GM12874 (cell line): ENCODE measurements at regions not wholly inside any gene's neighbourhood (a gene's known extent, or its start where the extent isn't known, plus 50 kb on each side); places are given as distances from the start of the nearest gene placed in this dataset.

Source experiments
- TF ChIP-seq, protein P1 (sequence below): IDR thresholded peaks from 2 replicates; pipeline ENCODE4 v1.5.1; 2011; ENCODE audit warnings: low read depth, mild to moderate bottlenecking, control low read depth, low read length, moderate library complexity; ENCODE audit not compliant: insufficient read depth

DNA sequence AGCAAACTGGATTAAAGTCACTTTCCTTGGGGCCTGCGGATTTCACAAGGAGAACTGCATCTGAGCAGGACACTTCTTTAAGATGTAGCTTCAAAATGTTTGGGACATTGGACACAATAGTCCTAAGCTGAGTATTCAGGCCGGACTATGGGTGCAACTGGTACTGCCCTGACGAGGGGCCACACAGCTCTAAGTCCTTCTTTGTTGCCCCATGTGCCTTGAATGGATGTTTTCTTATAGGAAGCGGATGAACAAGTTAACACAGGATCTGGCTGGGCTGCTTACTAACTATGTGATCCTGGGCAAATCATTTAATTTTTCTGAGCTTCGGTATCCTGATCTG, 147.8 kb upstream of the KLF14 start:
- TF ChIP-seq, protein P1, sequence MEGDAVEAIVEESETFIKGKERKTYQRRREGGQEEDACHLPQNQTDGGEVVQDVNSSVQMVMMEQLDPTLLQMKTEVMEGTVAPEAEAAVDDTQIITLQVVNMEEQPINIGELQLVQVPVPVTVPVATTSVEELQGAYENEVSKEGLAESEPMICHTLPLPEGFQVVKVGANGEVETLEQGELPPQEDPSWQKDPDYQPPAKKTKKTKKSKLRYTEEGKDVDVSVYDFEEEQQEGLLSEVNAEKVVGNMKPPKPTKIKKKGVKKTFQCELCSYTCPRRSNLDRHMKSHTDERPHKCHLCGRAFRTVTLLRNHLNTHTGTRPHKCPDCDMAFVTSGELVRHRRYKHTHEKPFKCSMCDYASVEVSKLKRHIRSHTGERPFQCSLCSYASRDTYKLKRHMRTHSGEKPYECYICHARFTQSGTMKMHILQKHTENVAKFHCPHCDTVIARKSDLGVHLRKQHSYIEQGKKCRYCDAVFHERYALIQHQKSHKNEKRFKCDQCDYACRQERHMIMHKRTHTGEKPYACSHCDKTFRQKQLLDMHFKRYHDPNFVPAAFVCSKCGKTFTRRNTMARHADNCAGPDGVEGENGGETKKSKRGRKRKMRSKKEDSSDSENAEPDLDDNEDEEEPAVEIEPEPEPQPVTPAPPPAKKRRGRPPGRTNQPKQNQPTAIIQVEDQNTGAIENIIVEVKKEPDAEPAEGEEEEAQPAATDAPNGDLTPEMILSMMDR = no peak

DNA sequence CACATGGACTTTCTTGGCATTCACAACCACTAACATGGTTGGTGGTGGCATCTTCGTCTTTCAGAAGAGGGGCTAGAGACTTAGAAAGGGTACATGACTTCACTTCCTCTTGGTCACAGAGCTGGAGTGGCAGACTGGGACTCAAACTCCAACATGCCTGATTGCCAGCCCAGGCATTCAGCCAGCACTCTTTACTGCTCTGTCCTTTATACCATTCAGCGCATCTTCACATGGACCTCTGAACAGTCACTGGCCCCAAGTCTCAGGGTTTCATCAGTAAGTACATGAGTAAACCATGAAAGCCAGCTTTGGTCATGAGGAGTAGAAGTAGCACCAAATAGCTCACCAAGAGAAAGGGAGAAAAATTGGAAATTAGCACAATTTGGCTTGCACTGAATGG, 148.4 kb upstream of the KLF14 start:
- TF ChIP-seq, protein P1 = no peak

DNA sequence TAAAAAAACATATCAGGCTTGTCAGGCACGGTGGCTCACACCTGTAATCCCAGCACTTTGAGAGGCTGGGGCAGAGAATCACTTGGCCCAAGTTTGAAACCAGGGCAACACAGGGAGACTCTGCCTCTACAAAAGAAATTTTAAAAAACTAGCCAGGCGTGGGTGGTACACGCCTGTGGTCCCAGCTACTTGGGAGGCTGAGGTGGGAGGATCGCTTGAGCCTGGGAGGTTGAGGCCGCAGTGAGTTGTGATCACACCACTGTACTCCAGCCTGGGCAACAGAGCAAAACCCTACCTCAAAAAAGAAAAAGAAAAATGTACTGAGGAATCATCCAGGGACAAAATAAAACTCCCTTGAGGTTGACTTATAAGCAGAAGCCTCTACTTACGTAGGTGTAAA, 149.9 kb upstream of the KLF14 start:
- TF ChIP-seq, protein P1 = no peak

DNA sequence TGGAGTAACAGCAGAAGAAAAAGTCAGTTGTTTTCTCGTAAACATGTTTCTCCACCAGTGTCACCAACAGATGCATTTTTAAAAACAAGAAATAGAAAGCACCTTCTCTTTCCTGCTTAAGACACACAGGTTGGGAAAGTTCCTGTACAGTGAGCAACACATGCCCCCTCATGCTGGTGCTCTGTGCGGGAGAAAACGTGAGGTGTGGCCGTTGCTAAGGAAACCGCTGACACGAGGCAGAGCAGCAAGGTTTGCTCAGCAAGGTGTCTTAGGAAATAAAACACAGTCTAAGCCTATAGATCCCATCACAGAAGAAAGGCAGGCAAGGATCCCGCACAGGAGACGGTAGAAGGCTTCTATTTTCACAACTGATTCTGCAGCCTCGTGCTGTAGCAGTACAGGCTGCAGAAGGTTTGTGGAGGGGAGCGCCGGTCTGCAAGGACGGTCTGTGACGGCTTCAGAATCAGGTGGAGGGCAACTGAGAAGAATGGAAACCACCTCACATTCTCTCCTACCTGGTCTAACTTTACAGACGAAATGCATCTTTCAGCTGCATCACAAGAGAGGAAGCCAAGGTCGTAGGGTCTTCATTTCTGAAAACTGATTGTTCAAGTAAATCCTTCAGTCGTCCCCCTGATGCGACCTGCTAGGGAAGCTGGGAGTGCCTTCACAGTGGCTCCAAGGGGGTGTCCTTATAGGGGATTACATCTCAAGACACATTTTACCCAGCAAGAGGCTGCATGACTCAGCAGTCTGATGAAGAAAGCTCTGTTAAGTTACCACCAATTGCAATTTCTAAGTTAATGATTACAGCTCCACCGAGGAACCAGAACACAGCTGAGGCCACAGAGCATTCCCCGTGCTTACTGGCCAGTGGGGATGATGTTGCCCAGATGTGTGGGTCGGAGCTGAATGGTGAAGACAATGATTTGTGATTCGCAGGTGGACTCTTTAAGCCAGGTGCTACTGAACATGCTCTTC, 150.7 kb upstream of the KLF14 start:
- TF ChIP-seq, protein P1 = no peak

DNA sequence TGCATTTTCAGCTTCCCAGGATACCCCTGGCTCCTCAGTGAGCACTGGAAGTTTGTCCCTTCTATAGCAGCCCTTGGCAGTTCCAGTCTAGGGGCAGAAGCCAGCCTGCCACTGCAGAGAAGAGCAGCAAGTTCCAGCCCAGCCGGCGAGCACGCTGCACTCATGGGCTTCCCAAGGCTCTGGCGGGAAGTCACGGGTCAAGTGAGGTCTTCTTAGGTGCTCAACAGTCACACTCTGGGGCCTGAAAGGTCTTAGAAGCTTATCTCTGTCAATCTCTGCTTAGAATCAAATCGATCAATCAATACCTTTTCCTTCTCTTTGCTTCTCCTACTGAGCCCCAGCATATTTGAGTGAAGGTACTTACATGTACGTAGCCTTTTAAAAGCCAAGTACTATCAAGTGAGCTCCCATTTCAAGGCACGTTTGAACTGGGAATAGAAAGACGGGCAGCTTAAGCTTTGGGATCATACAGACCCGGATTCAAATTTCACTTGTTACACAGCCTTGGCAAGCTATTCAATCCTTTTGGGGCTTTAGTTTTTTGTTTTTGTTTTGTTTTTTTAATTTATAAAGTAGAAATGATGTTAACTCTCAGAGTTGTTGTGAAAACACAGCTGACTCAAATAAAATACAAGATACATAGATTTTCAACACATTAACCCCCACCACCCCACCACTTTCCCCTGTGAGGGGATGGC, 152.6 kb upstream of the KLF14 start:
- TF ChIP-seq, protein P1 = no peak

DNA sequence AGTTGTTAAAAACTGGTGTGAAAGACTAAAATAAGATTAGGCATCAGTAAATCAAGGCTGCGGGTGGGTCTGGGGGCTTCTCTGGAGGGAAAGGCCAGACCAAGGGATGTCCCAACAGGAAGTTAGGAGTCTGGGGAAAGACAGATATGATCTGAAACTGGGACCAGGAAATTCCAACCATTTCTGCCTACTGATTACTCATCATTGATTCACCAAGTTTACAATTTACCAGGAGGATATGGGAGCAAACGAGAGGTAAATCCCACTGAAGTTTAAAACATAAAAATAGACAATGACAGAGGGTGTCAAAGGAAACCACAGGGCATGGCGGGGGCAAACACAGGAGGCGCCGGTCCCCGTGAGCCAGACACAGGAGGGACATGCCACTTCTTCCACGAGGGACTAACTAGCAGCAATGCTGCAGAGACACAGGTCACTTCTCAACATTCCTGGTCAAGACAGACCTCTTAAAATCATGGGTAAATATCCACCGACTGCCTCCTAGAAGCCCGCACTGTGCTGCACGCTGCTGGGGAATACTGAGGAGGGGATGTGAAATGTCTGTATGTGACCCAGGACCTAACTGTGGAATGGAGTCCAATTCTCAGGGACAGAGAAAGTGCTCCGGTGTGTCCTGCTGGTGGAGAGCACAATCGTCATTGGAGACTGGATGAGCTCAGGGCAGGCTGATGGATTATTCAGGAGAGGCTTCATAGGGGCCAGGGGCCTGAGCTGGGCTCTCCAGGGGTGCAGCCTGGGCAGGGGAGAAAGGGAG, 153.4 kb upstream of the KLF14 start:
- TF ChIP-seq, protein P1 = no peak

DNA sequence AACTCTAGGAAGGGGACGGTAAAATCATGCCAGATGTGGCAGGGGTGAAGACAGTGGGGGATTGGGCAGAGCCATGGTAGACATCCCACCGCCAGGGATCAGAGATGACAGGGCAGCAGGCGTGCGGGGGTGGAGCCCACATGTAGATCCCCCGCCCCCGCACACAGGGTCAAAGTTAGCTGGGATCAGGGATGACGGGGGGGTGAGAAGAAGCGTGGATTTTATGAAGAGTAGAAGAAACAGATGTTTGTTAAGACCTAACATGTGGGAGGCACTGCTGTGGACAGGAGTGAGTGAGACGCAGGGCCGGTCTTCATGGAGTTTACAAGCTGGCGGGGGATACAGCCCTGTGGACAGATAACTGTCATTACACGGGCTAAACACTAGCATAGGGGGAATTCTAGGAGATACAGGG, 154.0 kb upstream of the KLF14 start:
- TF ChIP-seq, protein P1 = no peak
